ENCODE measurements at regions not wholly inside any gene's neighbourhood (a gene's known extent, or its start where the extent isn't known, plus 50 kb on each side); places are given as distances from the start of the nearest gene placed in this dataset.

DNA sequence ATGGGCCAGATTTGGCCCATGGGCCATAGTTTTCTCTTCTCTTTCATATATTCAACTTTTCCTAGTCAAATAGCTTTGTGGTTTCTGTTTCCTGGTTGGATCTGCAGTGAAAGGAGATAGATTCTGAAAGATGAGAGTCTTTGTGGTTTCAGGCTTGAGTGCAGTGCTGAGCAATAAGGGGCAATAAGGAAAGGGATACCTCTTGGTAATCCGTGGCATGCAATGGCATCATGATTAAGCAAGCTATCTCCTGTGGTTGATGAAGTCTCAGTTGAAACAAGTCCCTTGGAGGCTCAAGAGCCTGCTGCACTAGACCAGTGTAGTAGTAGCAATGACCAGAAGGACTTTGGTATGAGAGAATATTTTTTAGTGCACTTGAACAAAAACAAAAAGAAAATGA is 187.7 kb upstream of the CNTNAP2 start:
- in situ Hi-C loops (cut with MboI): no loop called here
- H3K27me3 ChIP-seq (ENCODE audit: control insufficient read depth in 2 of 2, insufficient read depth in 2 of 2, low read length in 2 of 2): no peaks in the 10 kb centered on the region
- ATAC-seq (no peak), FAIRE-seq (no peak), DNase-seq (ENCODE audit: extremely low read depth in 1 of 4, low spot score in 3 of 4) (no peak)
- TF ChIP-seq, protein P1, sequence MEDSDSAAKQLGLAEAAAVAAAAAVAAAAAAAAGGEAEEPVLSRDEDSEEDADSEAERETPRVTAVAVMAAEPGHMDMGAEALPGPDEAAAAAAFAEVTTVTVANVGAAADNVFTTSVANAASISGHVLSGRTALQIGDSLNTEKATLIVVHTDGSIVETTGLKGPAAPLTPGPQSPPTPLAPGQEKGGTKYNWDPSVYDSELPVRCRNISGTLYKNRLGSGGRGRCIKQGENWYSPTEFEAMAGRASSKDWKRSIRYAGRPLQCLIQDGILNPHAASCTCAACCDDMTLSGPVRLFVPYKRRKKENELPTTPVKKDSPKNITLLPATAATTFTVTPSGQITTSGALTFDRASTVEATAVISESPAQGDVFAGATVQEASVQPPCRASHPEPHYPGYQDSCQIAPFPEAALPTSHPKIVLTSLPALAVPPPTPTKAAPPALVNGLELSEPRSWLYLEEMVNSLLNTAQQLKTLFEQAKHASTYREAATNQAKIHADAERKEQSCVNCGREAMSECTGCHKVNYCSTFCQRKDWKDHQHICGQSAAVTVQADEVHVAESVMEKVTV (CRISPR knock-in tag; IDR thresholded peaks at IDR 0.05): no peak
- no peak for TF ChIP-seq TSC22D4 (tag; IDR thresholded peaks at IDR 0.05)
- TF ChIP-seq ZNF583 (CRISPR knock-in tag; IDR thresholded peaks at IDR 0.05): no peak
- TF ChIP-seq TRIM28 (IDR thresholded peaks at IDR 0.05): no peak
- TF ChIP-seq, protein P2, sequence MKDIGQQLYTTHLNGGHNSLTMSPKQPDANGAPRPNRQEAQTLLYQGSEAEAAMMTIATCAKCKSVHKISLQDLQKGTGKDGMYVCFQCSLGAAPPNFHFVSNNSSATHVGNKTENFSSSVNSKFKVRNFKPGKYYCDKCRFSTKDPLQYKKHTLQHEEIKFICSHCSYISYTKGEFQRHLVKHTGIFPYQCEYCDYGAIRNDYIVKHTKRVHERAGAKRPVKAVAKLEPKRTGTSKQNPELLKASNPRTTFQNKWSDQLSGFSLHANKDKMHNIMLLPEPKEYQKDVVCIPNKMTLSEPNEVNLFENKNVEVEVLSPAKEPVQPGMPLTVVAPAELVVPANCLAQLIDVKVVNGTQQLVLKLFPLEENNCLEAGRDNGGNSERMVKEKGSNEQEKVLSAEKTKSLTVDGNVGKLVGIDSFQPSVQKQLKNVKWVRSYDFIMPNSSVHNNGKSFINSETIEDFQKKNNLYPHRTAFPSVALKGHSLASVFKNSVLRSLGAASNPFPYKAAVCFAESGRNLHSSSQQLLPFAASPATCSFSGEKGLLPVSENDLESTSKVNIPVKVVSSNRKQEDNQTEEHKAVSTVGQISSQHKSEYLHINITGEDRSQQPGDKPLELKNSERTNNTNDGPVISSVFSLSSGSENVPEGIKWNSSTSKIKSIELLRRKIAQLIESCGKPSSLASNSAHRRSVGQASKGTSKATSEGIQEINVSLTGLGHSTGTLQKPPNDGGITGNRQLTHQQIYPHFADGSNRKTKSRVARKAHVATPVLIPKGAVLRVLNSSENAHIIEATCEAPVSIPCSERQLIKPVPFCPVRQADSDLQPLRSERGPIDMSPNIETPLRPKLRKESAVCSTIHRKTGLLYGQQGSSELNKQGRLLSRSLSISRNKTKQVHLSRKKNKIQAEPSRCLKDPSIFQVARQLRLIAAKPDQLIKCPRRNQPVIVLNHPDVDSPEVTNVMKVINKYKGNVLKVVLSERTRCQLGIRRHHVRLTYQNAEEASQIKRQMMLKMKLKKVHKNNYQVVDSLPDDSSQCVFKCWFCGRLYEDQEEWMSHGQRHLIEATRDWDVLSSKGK (CRISPR knock-in tag; IDR thresholded peaks at IDR 0.05): no peak
- TF ChIP-seq, protein P3, sequence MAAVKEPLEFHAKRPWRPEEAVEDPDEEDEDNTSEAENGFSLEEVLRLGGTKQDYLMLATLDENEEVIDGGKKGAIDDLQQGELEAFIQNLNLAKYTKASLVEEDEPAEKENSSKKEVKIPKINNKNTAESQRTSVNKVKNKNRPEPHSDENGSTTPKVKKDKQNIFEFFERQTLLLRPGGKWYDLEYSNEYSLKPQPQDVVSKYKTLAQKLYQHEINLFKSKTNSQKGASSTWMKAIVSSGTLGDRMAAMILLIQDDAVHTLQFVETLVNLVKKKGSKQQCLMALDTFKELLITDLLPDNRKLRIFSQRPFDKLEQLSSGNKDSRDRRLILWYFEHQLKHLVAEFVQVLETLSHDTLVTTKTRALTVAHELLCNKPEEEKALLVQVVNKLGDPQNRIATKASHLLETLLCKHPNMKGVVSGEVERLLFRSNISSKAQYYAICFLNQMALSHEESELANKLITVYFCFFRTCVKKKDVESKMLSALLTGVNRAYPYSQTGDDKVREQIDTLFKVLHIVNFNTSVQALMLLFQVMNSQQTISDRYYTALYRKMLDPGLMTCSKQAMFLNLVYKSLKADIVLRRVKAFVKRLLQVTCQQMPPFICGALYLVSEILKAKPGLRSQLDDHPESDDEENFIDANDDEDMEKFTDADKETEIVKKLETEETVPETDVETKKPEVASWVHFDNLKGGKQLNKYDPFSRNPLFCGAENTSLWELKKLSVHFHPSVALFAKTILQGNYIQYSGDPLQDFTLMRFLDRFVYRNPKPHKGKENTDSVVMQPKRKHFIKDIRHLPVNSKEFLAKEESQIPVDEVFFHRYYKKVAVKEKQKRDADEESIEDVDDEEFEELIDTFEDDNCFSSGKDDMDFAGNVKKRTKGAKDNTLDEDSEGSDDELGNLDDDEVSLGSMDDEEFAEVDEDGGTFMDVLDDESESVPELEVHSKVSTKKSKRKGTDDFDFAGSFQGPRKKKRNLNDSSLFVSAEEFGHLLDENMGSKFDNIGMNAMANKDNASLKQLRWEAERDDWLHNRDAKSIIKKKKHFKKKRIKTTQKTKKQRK (IDR thresholded peaks at IDR 0.05; ENCODE audit: borderline replicate concordance, low read depth, low read length): no peak
- TF ChIP-seq HMG20B (CRISPR knock-in tag; IDR thresholded peaks at IDR 0.05): no peak
- H3K9ac ChIP-seq (ENCODE audit: insufficient read depth in 1 of 2, low read depth in 2 of 2, low read length in 2 of 2): no peak overlapping the region
- WGBS (ENCODE audit: insufficient coverage, low coverage, missing lambda C conversion rate): 8% methylated on average over 1 of the region's 1 CpG
- no peak overlapping the region for H3K4me3 ChIP-seq
- no peaks in the 10 kb centered on the region for H3K9me1 ChIP-seq (ENCODE audit: control insufficient read depth, insufficient read depth, low read length)
- H3K36me3 ChIP-seq (ENCODE audit: control insufficient read depth, insufficient read depth, low read length): peaks cover 7% of the 10 kb centered on the region; the same call in 2 of the 3 replicates
- H3K79me2 ChIP-seq (ENCODE audit: control insufficient read depth, insufficient read depth, low read length): peaks cover 10% of the 10 kb centered on the region; the same call in 2 of the 3 replicates
- intact Hi-C loops (cut with micrococcal nuclease): no loop called here
- H4K20me1 ChIP-seq (replicated peaks; ENCODE audit: control insufficient read depth, insufficient read depth, low read length): no peaks in the 10 kb centered on the region
- H3K4me2 ChIP-seq (ENCODE audit: insufficient read depth, low read length): no peak overlapping the region
- BruUV-seq (replicated peaks): no TSS peak
- no peaks in the 10 kb centered on the region for H3K4me1 ChIP-seq (replicated peaks in 1 of 2; ENCODE audit: control insufficient read depth in 2 of 2, insufficient read depth in 2 of 2, low read length in 2 of 2)
- CTCF ChIA-PET (ENCODE audit: low intra/inter-chr PET ratio): no interaction called here
- no peak overlapping the region for H2AFZ ChIP-seq (ENCODE audit: low read depth, low read length)
- POLR2A ChIA-PET: interaction anchor here (0.8 to 1.2 kb wide), 2 partner anchors 8 to 59 kb away, joined by 3 to 4 read pairs; no protein-coding TSS in a partner anchor
- H3K9me3 ChIP-seq (replicated peaks; ENCODE audit: control insufficient read depth, insufficient read depth, low read depth, low read length): no peaks in the 10 kb centered on the region
- no peak overlapping the region for H3K27ac ChIP-seq (ENCODE audit: extremely low read depth, low read depth, low read length)

Data from K562 (cell line).